ENCODE measurements at regions not wholly inside any gene's neighbourhood (a gene's known extent, or its start where the extent isn't known, plus 50 kb on each side); places are given as distances from the start of the nearest gene placed in this dataset.

DNA sequence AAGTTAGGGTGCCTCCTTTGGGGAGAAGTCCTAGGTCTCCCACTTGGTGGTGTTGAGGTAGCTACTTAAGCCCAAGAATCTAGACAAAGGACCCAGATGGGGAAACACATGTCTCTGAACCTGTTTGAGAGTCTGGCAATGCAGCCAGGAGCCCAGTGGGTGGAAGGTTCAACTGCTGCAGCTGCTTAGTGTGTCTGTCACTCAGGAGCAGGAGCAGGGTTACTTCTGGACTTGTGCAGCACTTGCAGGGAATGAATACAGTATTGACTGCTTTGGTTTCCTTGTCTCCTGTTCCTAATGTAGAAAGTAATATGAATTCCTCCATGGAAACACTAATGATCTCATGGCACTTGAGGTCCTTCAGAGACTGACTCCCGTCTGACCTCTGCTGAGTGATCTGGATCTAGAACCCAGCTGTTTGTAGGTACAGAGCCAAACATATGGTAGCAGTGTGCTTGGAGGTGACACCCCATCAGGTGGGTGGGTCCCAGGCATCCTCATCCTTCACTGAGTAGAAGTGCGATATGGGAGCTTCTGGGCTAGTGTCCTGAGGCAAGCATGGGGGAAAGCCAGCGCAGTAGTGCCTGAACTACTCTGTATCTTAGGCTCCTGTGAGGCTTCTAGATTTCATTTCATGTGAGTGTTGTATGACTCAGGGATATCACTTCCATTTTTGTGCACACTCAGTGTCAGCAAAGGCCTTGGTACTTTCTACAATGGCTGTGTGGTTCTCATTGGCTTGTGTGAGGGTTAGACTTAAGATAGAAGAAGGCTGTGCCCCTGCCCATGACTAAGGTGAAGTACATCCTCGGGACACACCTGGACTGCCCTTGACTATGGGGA is 85.0 kb upstream of the WDR1 start:
- TF ChIP-seq, protein P1, sequence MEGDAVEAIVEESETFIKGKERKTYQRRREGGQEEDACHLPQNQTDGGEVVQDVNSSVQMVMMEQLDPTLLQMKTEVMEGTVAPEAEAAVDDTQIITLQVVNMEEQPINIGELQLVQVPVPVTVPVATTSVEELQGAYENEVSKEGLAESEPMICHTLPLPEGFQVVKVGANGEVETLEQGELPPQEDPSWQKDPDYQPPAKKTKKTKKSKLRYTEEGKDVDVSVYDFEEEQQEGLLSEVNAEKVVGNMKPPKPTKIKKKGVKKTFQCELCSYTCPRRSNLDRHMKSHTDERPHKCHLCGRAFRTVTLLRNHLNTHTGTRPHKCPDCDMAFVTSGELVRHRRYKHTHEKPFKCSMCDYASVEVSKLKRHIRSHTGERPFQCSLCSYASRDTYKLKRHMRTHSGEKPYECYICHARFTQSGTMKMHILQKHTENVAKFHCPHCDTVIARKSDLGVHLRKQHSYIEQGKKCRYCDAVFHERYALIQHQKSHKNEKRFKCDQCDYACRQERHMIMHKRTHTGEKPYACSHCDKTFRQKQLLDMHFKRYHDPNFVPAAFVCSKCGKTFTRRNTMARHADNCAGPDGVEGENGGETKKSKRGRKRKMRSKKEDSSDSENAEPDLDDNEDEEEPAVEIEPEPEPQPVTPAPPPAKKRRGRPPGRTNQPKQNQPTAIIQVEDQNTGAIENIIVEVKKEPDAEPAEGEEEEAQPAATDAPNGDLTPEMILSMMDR (conservative IDR thresholded peaks at IDR 0.05; ENCODE audit: low read depth in 2 of 2): no peak
- TF ChIP-seq EZH2 (IDR thresholded peaks at IDR 0.05; ENCODE audit: low read depth, unreplicated experiment): no peak

All from GM23338 (cell line).